ENCODE measurements at regions not wholly inside any gene's neighbourhood (a gene's known extent, or its start where the extent isn't known, plus 50 kb on each side); places are given as distances from the start of the nearest gene placed in this dataset.

GRCh38 chr1:38132681-38133080 is 86.1 kb upstream of the POU3F1 start:
- no TSS peak for BruUV-seq (replicated peaks)
- Mint-ChIP-seq H3K4me1 (ENCODE audit: low read depth, unreplicated experiment) (no peaks in the 10 kb centered on the region), H3K9me3 (ENCODE audit: low read depth, unreplicated experiment) (no peaks in the 10 kb centered on the region), H3K27ac (ENCODE audit: unreplicated experiment) (no peak overlapping the region), H3K27me3 (ENCODE audit: unreplicated experiment) (peaks cover 93% of the 10 kb centered on the region), H3K36me3 (ENCODE audit: insufficient read depth, unreplicated experiment) (no peaks in the 10 kb centered on the region), H3K4me3 (ENCODE audit: low read depth, unreplicated experiment) (no peak overlapping the region)
- CTCF ChIA-PET = no interaction called here
- intact Hi-C loops (cut with micrococcal nuclease; ENCODE audit: unreplicated experiment) = no loop called here
- DNase-seq = no peak
- TF ChIP-seq, protein P1, sequence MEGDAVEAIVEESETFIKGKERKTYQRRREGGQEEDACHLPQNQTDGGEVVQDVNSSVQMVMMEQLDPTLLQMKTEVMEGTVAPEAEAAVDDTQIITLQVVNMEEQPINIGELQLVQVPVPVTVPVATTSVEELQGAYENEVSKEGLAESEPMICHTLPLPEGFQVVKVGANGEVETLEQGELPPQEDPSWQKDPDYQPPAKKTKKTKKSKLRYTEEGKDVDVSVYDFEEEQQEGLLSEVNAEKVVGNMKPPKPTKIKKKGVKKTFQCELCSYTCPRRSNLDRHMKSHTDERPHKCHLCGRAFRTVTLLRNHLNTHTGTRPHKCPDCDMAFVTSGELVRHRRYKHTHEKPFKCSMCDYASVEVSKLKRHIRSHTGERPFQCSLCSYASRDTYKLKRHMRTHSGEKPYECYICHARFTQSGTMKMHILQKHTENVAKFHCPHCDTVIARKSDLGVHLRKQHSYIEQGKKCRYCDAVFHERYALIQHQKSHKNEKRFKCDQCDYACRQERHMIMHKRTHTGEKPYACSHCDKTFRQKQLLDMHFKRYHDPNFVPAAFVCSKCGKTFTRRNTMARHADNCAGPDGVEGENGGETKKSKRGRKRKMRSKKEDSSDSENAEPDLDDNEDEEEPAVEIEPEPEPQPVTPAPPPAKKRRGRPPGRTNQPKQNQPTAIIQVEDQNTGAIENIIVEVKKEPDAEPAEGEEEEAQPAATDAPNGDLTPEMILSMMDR (IDR thresholded peaks at IDR 0.05; ENCODE audit: unreplicated experiment) = no peak

DNA sequence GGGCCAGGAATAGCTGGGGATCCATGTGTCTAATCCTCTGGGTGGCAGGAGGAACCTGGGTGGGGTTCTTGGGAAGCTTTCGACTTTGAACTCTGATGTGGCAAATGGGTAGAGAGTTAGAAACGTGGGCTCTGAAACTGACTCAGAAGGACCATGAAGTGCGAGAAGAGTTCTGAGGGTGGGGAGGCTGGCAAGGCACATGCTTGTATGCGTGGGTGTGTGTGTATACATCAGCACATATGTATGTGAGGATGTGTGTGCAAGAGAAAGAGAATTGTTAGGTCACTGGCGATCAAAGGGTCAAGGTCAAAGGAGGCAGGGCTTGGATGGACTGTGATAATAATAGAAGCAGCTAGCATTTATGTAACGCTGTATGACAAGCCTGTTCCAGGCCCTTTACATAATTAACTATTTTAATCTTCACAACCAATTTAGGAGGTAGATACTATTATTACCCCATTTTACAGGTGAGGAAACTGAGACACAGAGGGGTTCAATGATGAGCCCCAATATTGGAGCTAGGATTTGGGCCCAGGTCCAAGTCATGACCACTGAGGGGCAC is 84.5 kb upstream of the POU3F1 start:
- no peak overlapping the region for H3K27ac Mint-ChIP-seq (ENCODE audit: unreplicated experiment)
- no peaks in the 10 kb centered on the region for H3K4me1 Mint-ChIP-seq (ENCODE audit: low read depth, unreplicated experiment)
- H3K9me3 Mint-ChIP-seq (ENCODE audit: low read depth, unreplicated experiment) = no peaks in the 10 kb centered on the region
- BruUV-seq (replicated peaks) = no TSS peak
- TF ChIP-seq, protein P1 (IDR thresholded peaks at IDR 0.05; ENCODE audit: unreplicated experiment) = no peak
- DNase-seq = no peak
- peaks cover 99% of the 10 kb centered on the region for H3K27me3 Mint-ChIP-seq (ENCODE audit: unreplicated experiment)
- no peaks in the 10 kb centered on the region for H3K36me3 Mint-ChIP-seq (ENCODE audit: insufficient read depth, unreplicated experiment)
- intact Hi-C loops (cut with micrococcal nuclease; ENCODE audit: unreplicated experiment) = no loop called here
- CTCF ChIA-PET = no interaction called here
- H3K4me3 Mint-ChIP-seq (ENCODE audit: low read depth, unreplicated experiment) = no peak overlapping the region

GRCh38 chr1:38129971-38130370 is 83.4 kb upstream of the POU3F1 start:
- TF ChIP-seq, protein P1 (IDR thresholded peaks at IDR 0.05; ENCODE audit: unreplicated experiment) = no peak
- Mint-ChIP-seq H3K4me1 (ENCODE audit: low read depth, unreplicated experiment) (no peaks in the 10 kb centered on the region), H3K9me3 (ENCODE audit: low read depth, unreplicated experiment) (no peaks in the 10 kb centered on the region), H3K4me3 (ENCODE audit: low read depth, unreplicated experiment) (no peak overlapping the region), H3K27ac (ENCODE audit: unreplicated experiment) (no peak overlapping the region), H3K27me3 (ENCODE audit: unreplicated experiment) (peaks cover 99% of the 10 kb centered on the region), H3K36me3 (ENCODE audit: insufficient read depth, unreplicated experiment) (no peaks in the 10 kb centered on the region)
- CTCF ChIA-PET = no interaction called here
- intact Hi-C loops (cut with micrococcal nuclease; ENCODE audit: unreplicated experiment) = no loop called here
- DNase-seq = no peak
- no TSS peak for BruUV-seq (replicated peaks)

DNA sequence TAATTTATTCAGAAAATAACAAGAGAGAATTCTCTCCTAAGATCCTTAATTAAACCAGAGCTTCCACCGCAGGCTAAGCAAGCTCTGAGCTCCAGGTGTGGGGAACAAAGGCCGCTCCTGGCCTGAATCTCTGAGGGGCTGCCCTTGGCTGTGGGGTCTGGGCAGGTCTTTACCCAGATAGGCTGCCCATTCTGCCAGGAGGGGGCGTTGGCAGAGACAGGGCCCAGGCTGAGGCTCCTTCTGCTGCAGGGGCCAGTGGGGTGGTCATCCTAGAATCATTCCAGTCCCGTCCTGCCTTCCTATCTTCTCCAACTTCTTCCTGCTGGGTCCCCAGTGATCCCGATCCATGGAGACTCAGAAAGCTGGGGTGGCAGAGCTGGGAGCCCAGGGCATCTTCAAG is 82.9 kb upstream of the POU3F1 start:
- Mint-ChIP-seq H3K9me3 (ENCODE audit: low read depth, unreplicated experiment) (no peaks in the 10 kb centered on the region), H3K27me3 (ENCODE audit: unreplicated experiment) (peaks cover 99% of the 10 kb centered on the region), H3K36me3 (ENCODE audit: insufficient read depth, unreplicated experiment) (no peaks in the 10 kb centered on the region), H3K4me1 (ENCODE audit: low read depth, unreplicated experiment) (no peaks in the 10 kb centered on the region), H3K27ac (ENCODE audit: unreplicated experiment) (no peak overlapping the region), H3K4me3 (ENCODE audit: low read depth, unreplicated experiment) (no peak overlapping the region)
- CTCF ChIA-PET = no interaction called here
- intact Hi-C loops (cut with micrococcal nuclease; ENCODE audit: unreplicated experiment) = no loop called here
- TF ChIP-seq, protein P1 (IDR thresholded peaks at IDR 0.05; ENCODE audit: unreplicated experiment) = no peak
- BruUV-seq (replicated peaks) = no TSS peak
- no peak for DNase-seq

Measured in Calu3 (cell line).